GM12878 (cell line): ENCODE measurements at regions not wholly inside any gene's neighbourhood (a gene's known extent, or its start where the extent isn't known, plus 50 kb on each side); places are given as distances from the start of the nearest gene placed in this dataset.

Source experiments
- ATF3 ChIP-seq: IDR thresholded peaks from 2 replicates; pipeline ENCODE4 v1.6.1; 2011; ENCODE audit warnings: low read depth, mild to moderate bottlenecking, low read length, moderate library complexity, borderline replicate concordance; ENCODE audit errors: extremely low read depth
- CHD4 ChIP-seq: fragments of 200-600 bp; sonication (generic); IDR thresholded peaks from 2 replicates; pipeline ENCODE4 v1.6.1; 2016; ENCODE audit warnings: mild to moderate bottlenecking
- EED ChIP-seq: sonication (generic); IDR thresholded peaks from 2 replicates; pipeline ENCODE4 v1.6.1; 2016; ENCODE audit warnings: antibody characterized with exemption, low read depth
- IKZF1 ChIP-seq: fragments of 450-650 bp; conservative IDR thresholded peaks from 2 replicates; pipeline ENCODE4 v1.6.1; 2017; ENCODE audit warnings: antibody characterized with exemption, mild to moderate bottlenecking
- IRF5 ChIP-seq: fragments of 450-650 bp; IDR thresholded peaks from 2 replicates; pipeline ENCODE4 v1.6.1; 2017; ENCODE audit warnings: borderline replicate concordance
- NBN ChIP-seq: fragments of 450-650 bp; IDR thresholded peaks from 2 replicates; pipeline ENCODE4 v1.6.1; 2016
- PKNOX1 ChIP-seq: fragments of 450-650 bp; IDR thresholded peaks from 2 replicates; pipeline ENCODE4 v1.6.1; 2016; ENCODE audit warnings: mild to moderate bottlenecking
- REST ChIP-seq: IDR thresholded peaks from 2 replicates; pipeline ENCODE4 v1.6.1; 2012; ENCODE audit warnings: mild to moderate bottlenecking, low read depth, low read length
- YBX1 ChIP-seq: fragments of 450-650 bp; IDR thresholded peaks from 2 replicates; pipeline ENCODE4 v1.6.1; 2016; ENCODE audit warnings: antibody characterized with exemption

GRCh38 chr9:120078112-120078511 lies 501.9 kb downstream of the CDK5RAP2 start (continued):
- TF ChIP-seq REST, result no peak
- no peak for TF ChIP-seq IKZF1
- TF ChIP-seq NBN, result no peak
- TF ChIP-seq YBX1, result no peak
- no peak for TF ChIP-seq EED
- TF ChIP-seq ATF3, result no peak
- TF ChIP-seq IRF5, result no peak
- TF ChIP-seq PKNOX1, result no peak
- no peak for TF ChIP-seq CHD4
